ENCODE measurements at regions not wholly inside any gene's neighbourhood (a gene's known extent, or its start where the extent isn't known, plus 50 kb on each side); places are given as distances from the start of the nearest gene placed in this dataset.

DNA sequence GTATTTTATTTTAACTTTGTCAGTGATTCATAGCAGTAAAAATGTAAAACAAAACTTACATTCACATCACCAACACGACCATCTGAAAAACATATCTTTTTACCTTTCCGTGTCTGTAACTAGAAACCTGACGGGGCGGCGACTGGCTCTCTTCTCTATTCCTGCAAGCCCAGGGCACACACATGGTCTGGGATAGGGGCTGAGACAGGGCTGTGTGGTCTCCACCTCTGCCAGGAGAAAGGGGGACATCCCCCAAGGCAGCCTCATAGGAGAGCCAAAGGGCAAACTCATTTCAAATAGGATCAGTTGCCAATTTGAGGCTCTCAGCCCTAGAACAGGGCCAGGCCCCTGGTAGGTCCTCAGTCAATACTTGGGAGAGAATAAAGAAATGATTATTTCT lies 359.4 kb downstream of the TCERG1L start:
- intact Hi-C loops (cut with micrococcal nuclease): no loop called here
- TF ChIP-seq EZH2 (IDR thresholded peaks at IDR 0.05; ENCODE audit: low read length, unreplicated experiment) (no peak), EZH2phosphoT487 (IDR thresholded peaks at IDR 0.05; ENCODE audit: borderline replicate concordance, low read length) (no peak), CTCF (conservative IDR thresholded peaks at IDR 0.05; ENCODE audit: low read depth, low read length) (no peak)
- Histone ChIP-seq H4K20me1 (ENCODE audit: low read length) (no peaks in the 10 kb centered on the region), H3K9me3 (ENCODE audit: low read length) (no peaks in the 10 kb centered on the region), H3K79me2 (ENCODE audit: low read length) (no peaks in the 10 kb centered on the region), H2AFZ (ENCODE audit: low read length) (no peak overlapping the region), H3F3A (ENCODE audit: low read length, unreplicated experiment) (no peaks in the 10 kb centered on the region), H3K4me2 (ENCODE audit: low read length) (no peak overlapping the region), H3K36me3 (ENCODE audit: low read depth, low read length) (no peaks in the 10 kb centered on the region), H3K9me2 (replicated peaks; ENCODE audit: low read length) (no peaks in the 10 kb centered on the region), H3K9ac (ENCODE audit: low read length) (no peak overlapping the region), H3K27ac (ENCODE audit: low read length) (no peak overlapping the region), H3K27me3 (ENCODE audit: low read length) (no peaks in the 10 kb centered on the region), H3K4me3 (ENCODE audit: low read length) (no peak overlapping the region), H3K4me1 (ENCODE audit: insufficient read depth, low read length) (no peaks in the 10 kb centered on the region)
- DNase-seq (no peak), ATAC-seq (no peak)
- BruUV-seq (replicated peaks): no TSS peak
- ChIA-PET CTCF (no interaction called here), POLR2A (ENCODE audit: unreplicated experiment) (no interaction called here)

GRCh38 chr10:130954326-130954905 lies 357.1 kb downstream of the TCERG1L start:
- TF ChIP-seq CTCF (conservative IDR thresholded peaks at IDR 0.05; ENCODE audit: low read depth, low read length): no peak
- TF ChIP-seq EZH2phosphoT487 (IDR thresholded peaks at IDR 0.05; ENCODE audit: borderline replicate concordance, low read length): no peak
- TF ChIP-seq EZH2 (IDR thresholded peaks at IDR 0.05; ENCODE audit: low read length, unreplicated experiment): no peak
- CTCF ChIA-PET: no interaction called here

DNA sequence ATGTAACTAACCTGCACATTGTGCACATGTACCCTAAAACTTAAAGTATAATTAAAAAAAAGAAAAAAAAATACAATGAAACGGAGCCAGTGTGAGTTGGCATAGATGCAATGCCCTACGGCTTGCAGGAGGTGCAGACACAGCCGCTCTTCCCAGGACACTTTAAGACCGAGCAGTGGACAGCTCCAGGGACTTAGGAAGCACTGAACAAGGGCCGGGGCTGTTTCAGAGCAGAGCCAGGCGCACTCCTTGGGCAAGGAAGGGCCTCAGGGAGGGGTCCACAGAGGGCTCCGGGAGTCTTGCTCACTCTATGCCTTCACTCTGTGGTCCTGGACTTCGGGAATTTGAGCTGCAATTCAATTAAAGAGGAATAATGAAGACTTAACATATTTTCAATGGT lies 355.3 kb downstream of the TCERG1L start:
- Histone ChIP-seq H3K4me2 (ENCODE audit: low read length) (no peak overlapping the region), H2AFZ (ENCODE audit: low read length) (no peak overlapping the region), H3K27ac (ENCODE audit: low read length) (no peak overlapping the region), H3K4me1 (ENCODE audit: insufficient read depth, low read length) (no peaks in the 10 kb centered on the region), H3K9me2 (replicated peaks; ENCODE audit: low read length) (no peaks in the 10 kb centered on the region), H4K20me1 (ENCODE audit: low read length) (no peaks in the 10 kb centered on the region), H3K36me3 (ENCODE audit: low read depth, low read length) (no peaks in the 10 kb centered on the region), H3K79me2 (ENCODE audit: low read length) (no peaks in the 10 kb centered on the region), H3K9ac (ENCODE audit: low read length) (no peak overlapping the region), H3K9me3 (ENCODE audit: low read length) (no peaks in the 10 kb centered on the region), H3K4me3 (ENCODE audit: low read length) (no peak overlapping the region), H3K27me3 (ENCODE audit: low read length) (no peaks in the 10 kb centered on the region), H3F3A (ENCODE audit: low read length, unreplicated experiment) (no peaks in the 10 kb centered on the region)
- no TSS peak for BruUV-seq (replicated peaks)
- ATAC-seq (no peak), DNase-seq (no peak)
- intact Hi-C loops (cut with micrococcal nuclease): no loop called here
- no peak for TF ChIP-seq CTCF (conservative IDR thresholded peaks at IDR 0.05; ENCODE audit: low read depth, low read length)
- no peak for TF ChIP-seq EZH2phosphoT487 (IDR thresholded peaks at IDR 0.05; ENCODE audit: borderline replicate concordance, low read length)
- no peak for TF ChIP-seq EZH2 (IDR thresholded peaks at IDR 0.05; ENCODE audit: low read length, unreplicated experiment)
- ChIA-PET POLR2A (ENCODE audit: unreplicated experiment) (no interaction called here), CTCF (no interaction called here)

More at GRCh38 chr10:130954326-130954905, 357.1 kb downstream of the TCERG1L start:
- H3K27ac ChIP-seq (ENCODE audit: low read length): no peak overlapping the region
- no peaks in the 10 kb centered on the region for H3K27me3 ChIP-seq (ENCODE audit: low read length)
- H3K4me3 ChIP-seq (ENCODE audit: low read length): no peak overlapping the region
- no peaks in the 10 kb centered on the region for H3K79me2 ChIP-seq (ENCODE audit: low read length)
- no peaks in the 10 kb centered on the region for H3K9me3 ChIP-seq (ENCODE audit: low read length)
- no peaks in the 10 kb centered on the region for H3F3A ChIP-seq (ENCODE audit: low read length, unreplicated experiment)
- no peaks in the 10 kb centered on the region for H3K4me1 ChIP-seq (ENCODE audit: insufficient read depth, low read length)
- H4K20me1 ChIP-seq (ENCODE audit: low read length): no peaks in the 10 kb centered on the region
- ATAC-seq (no peak), DNase-seq (no peak)
- no peak overlapping the region for H3K4me2 ChIP-seq (ENCODE audit: low read length)
- H3K36me3 ChIP-seq (ENCODE audit: low read depth, low read length): no peaks in the 10 kb centered on the region
- no TSS peak for BruUV-seq (replicated peaks)
- POLR2A ChIA-PET (ENCODE audit: unreplicated experiment): no interaction called here
- intact Hi-C loops (cut with micrococcal nuclease): no loop called here
- no peak overlapping the region for H3K9ac ChIP-seq (ENCODE audit: low read length)
- H3K9me2 ChIP-seq (replicated peaks; ENCODE audit: low read length): no peaks in the 10 kb centered on the region
- no peak overlapping the region for H2AFZ ChIP-seq (ENCODE audit: low read length)
